SK-N-SH treated with all-trans-retinoic acid at 6 μM for 48 hours (cell line): ENCODE measurements at regions not wholly inside any gene's neighbourhood (a gene's known extent, or its start where the extent isn't known, plus 50 kb on each side); places are given as distances from the start of the nearest gene placed in this dataset.

Experiments used
- ATAC-seq: fragments of 200-7000 bp; cut with Tn5 transposase; 3 replicates; pipeline ENCODE4 v1.9.1; 2020; ENCODE audit warnings: mild to moderate bottlenecking, moderate library complexity
- ARNTL ChIP-seq: fragments of 450-650 bp; formaldehyde crosslinking; IDR thresholded peaks from 2 replicates; pipeline ENCODE4 v1.5.0; 2020; ENCODE audit warnings: low read depth, mild to moderate bottlenecking, moderate library complexity, borderline replicate concordance
- BACH2 ChIP-seq: fragments of 250-450 bp; sonication (Bioruptor Pico); IDR thresholded peaks from 2 replicates; pipeline ENCODE4 v1.9.0; 2021; ENCODE audit warnings: mild to moderate bottlenecking, borderline replicate concordance
- CREB5 ChIP-seq: fragments of 250-450 bp; sonication (Bioruptor Pico); IDR thresholded peaks from 2 replicates; pipeline ENCODE4 v1.5.1; 2020; ENCODE audit warnings: low read depth, mild to moderate bottlenecking, moderate library complexity
- CSDC2 ChIP-seq: fragments of 250-450 bp; sonication (Bioruptor Pico); IDR thresholded peaks from 2 replicates; pipeline ENCODE4 v1.5.0; 2020; ENCODE audit warnings: mild to moderate bottlenecking, moderate library complexity
- CSRNP3 ChIP-seq: fragments of 250-450 bp; sonication (Bioruptor Pico); IDR thresholded peaks from 2 replicates; pipeline ENCODE4 v1.5.1; 2021; ENCODE audit warnings: mild to moderate bottlenecking, moderate library complexity
- ESRRG ChIP-seq: fragments of 250-450 bp; sonication (Bioruptor Pico); IDR thresholded peaks from 2 replicates; pipeline ENCODE4 v1.6.1; 2021; ENCODE audit warnings: mild to moderate bottlenecking
- ISL1 ChIP-seq: fragments of 250-450 bp; sonication (Bioruptor Pico); IDR thresholded peaks from 2 replicates; pipeline ENCODE4 v2.1.2; 2022; ENCODE audit warnings: mild to moderate bottlenecking, moderate library complexity
- OSR1 ChIP-seq: fragments of 250-450 bp; sonication (Bioruptor Pico); IDR thresholded peaks from 2 replicates; pipeline ENCODE4 v1.8.0; 2022; ENCODE audit warnings: moderate library complexity, mild to moderate bottlenecking, inconsistent platforms
- PATZ1 ChIP-seq: fragments of 250-450 bp; sonication (Bioruptor Pico); IDR thresholded peaks from 2 replicates; pipeline ENCODE4 v1.8.0; 2020; ENCODE audit warnings: mild to moderate bottlenecking, moderate library complexity, borderline replicate concordance
- POU6F1 ChIP-seq: fragments of 250-450 bp; sonication (Bioruptor Pico); IDR thresholded peaks from 2 replicates; pipeline ENCODE4 v1.8.0; 2021; ENCODE audit warnings: low read depth, mild to moderate bottlenecking, moderate library complexity, borderline replicate concordance
- PPARA ChIP-seq: fragments of 250-450 bp; sonication (Bioruptor Pico); IDR thresholded peaks from 2 replicates; pipeline ENCODE4 v1.5.0; 2020; ENCODE audit warnings: mild to moderate bottlenecking, borderline replicate concordance
- RARB ChIP-seq: fragments of 250-450 bp; sonication (Bioruptor Pico); IDR thresholded peaks from 2 replicates; pipeline ENCODE4 v1.8.0; 2021; ENCODE audit warnings: mild to moderate bottlenecking, moderate library complexity
- SNAI2 ChIP-seq: fragments of 250-450 bp; sonication (Bioruptor Pico); IDR thresholded peaks from 2 replicates; pipeline ENCODE4 v1.5.0; 2020; ENCODE audit warnings: mild to moderate bottlenecking, moderate library complexity
- TCF4 ChIP-seq: fragments of 250-450 bp; sonication (Bioruptor Pico); IDR thresholded peaks from 2 replicates; pipeline ENCODE4 v1.8.0; 2021; ENCODE audit warnings: mild to moderate bottlenecking, moderate library complexity, borderline replicate concordance
- TOX ChIP-seq: fragments of 250-450 bp; sonication (Bioruptor Pico); IDR thresholded peaks from 2 replicates; pipeline ENCODE4 v1.8.0; 2021; ENCODE audit warnings: mild to moderate bottlenecking, moderate library complexity, borderline replicate concordance
- TSHZ2 ChIP-seq: fragments of 250-450 bp; sonication (Bioruptor Pico); IDR thresholded peaks from 2 replicates; pipeline ENCODE4 v1.5.0; 2020; ENCODE audit warnings: mild to moderate bottlenecking, moderate library complexity
- ZC3H10 ChIP-seq: fragments of 250-450 bp; sonication (Bioruptor Pico); IDR thresholded peaks from 2 replicates; pipeline ENCODE4 v1.5.1; 2021; ENCODE audit warnings: mild to moderate bottlenecking, moderate library complexity
- ZFP3 ChIP-seq: fragments of 250-450 bp; sonication (Bioruptor Pico); IDR thresholded peaks from 2 replicates; pipeline ENCODE4 v1.5.0; 2020; ENCODE audit warnings: mild to moderate bottlenecking, moderate library complexity
- ZFP30 ChIP-seq: fragments of 450-650 bp; formaldehyde crosslinking; IDR thresholded peaks from 2 replicates; pipeline ENCODE4 v1.5.0; 2022; ENCODE audit warnings: mild to moderate bottlenecking, moderate library complexity
- ZNF565 ChIP-seq: fragments of 450-650 bp; formaldehyde crosslinking; conservative IDR thresholded peaks from 2 replicates; pipeline ENCODE4 v1.5.0; 2020; ENCODE audit warnings: low read depth, mild to moderate bottlenecking, moderate library complexity
- ZNF70 ChIP-seq: fragments of 450-650 bp; formaldehyde crosslinking; IDR thresholded peaks from 2 replicates; pipeline ENCODE4 v1.5.0; 2020; ENCODE audit warnings: mild to moderate bottlenecking, moderate library complexity
- ZNF8 ChIP-seq: fragments of 450-650 bp; formaldehyde crosslinking; IDR thresholded peaks from 2 replicates; pipeline ENCODE4 v1.5.0; 2020; ENCODE audit warnings: mild to moderate bottlenecking, moderate library complexity

GRCh38 chr17:79189305-79189704, 114.7 kb downstream of the ENGASE start:
- TF ChIP-seq CREB5 (CRISPR knock-in tag) (no peak), SNAI2 (no peak), ESRRG (CRISPR knock-in tag) (no peak), ISL1 (CRISPR knock-in tag) (no peak), ARNTL (CRISPR knock-in tag) (no peak), TCF4 (CRISPR knock-in tag) (no peak), TSHZ2 (no peak)
- no peak for ATAC-seq

- no peak for ATAC-seq
- TF ChIP-seq TCF4 (CRISPR knock-in tag), result no peak
- TF ChIP-seq ZFP30, result no peak
- TF ChIP-seq ESRRG (CRISPR knock-in tag), result no peak
- TF ChIP-seq ZNF565 (CRISPR knock-in tag), result no peak
- TF ChIP-seq POU6F1 (CRISPR knock-in tag), result no peak
- no peak for TF ChIP-seq ZNF70
- TF ChIP-seq ISL1 (CRISPR knock-in tag), result no peak
- no peak for TF ChIP-seq RARB (CRISPR knock-in tag)
- TF ChIP-seq CSRNP3, result no peak
- no peak for TF ChIP-seq OSR1 (CRISPR knock-in tag)
- TF ChIP-seq CSDC2 (CRISPR knock-in tag), result no peak
- TF ChIP-seq ZFP3 (CRISPR knock-in tag), result no peak
Observed at GRCh38 chr17:79188685-79189084, 114.1 kb downstream of the ENGASE start.

- no peak for TF ChIP-seq RARB (CRISPR knock-in tag)
- TF ChIP-seq ZC3H10 (CRISPR knock-in tag), result no peak
- TF ChIP-seq ZFP30, result no peak
- no peak for TF ChIP-seq ZNF565 (CRISPR knock-in tag)
- no peak for TF ChIP-seq SNAI2
- TF ChIP-seq ISL1 (CRISPR knock-in tag), result no peak
- no peak for TF ChIP-seq CSDC2 (CRISPR knock-in tag)
- no peak for TF ChIP-seq ZNF8 (CRISPR knock-in tag)
- no peak for TF ChIP-seq PPARA (CRISPR knock-in tag)
- no peak for TF ChIP-seq ZNF70
- TF ChIP-seq TOX (CRISPR knock-in tag), result no peak
- no peak for TF ChIP-seq CREB5 (CRISPR knock-in tag)
- no peak for TF ChIP-seq BACH2
- TF ChIP-seq ARNTL (CRISPR knock-in tag), result no peak
- TF ChIP-seq PATZ1 (CRISPR knock-in tag), result no peak
- no peak for TF ChIP-seq TCF4 (CRISPR knock-in tag)
- TF ChIP-seq, all 23 proteins: peak for 0
- ATAC-seq, result peak; percentile 71
Observed at GRCh38 chr17:79188048-79188447, 113.4 kb downstream of the ENGASE start.
